WTC11 (cell line): ENCODE measurements at regions not wholly inside any gene's neighbourhood (a gene's known extent, or its start where the extent isn't known, plus 50 kb on each side); places are given as distances from the start of the nearest gene placed in this dataset.

Experiments used
- ATAC-seq: fragments of 200-7000 bp; cut with Tn5 transposase; 2 replicates; pipeline ENCODE4 v1.10.0; 2021; ENCODE audit warnings: mild to moderate bottlenecking, moderate library complexity
- CTCF ChIA-PET: fragments of 300-600 bp; sonication (Branson Sonifier 250); formaldehyde crosslinking; loops from one replicate; lab custom pipeline; 2021; ENCODE audit warnings: antibody characterized with exemption; lab: Charles Lee
- POLR2A ChIA-PET: fragments of 350-600 bp; sonication (Branson Sonifier 250); formaldehyde crosslinking; loops from one replicate; lab custom pipeline; 2021; ENCODE audit warnings: antibody characterized with exemption; lab: Charles Lee
- DNase-seq: peaks from one replicate; pipeline ENCODE4 v3.0.0; 2021; ENCODE audit warnings: low spot score
- H3K27ac Mint-ChIP-seq: 2 replicates; pipeline ENCODE4 v1.8.0; 2021; ENCODE audit warnings: mixed read lengths
- H3K27me3 Mint-ChIP-seq: 2 replicates; pipeline ENCODE4 v1.8.0; 2021; ENCODE audit warnings: low read depth, mild to moderate bottlenecking, moderate library complexity, mixed read lengths
- H3K36me3 Mint-ChIP-seq: 2 replicates; pipeline ENCODE4 v1.8.0; 2021; ENCODE audit warnings: mixed read lengths
- H3K4me1 Mint-ChIP-seq: 2 replicates; pipeline ENCODE4 v1.8.0; 2022; ENCODE audit warnings: mixed read lengths
- H3K4me3 Mint-ChIP-seq: 2 replicates; pipeline ENCODE4 v1.8.0; 2021; ENCODE audit warnings: mild to moderate bottlenecking, moderate library complexity, mixed read lengths
- H3K9me3 Mint-ChIP-seq: 2 replicates; pipeline ENCODE4 v1.8.0; 2021; ENCODE audit warnings: mixed read lengths
- CREB1 ChIP-seq: sonication (generic); formaldehyde crosslinking; IDR thresholded peaks from 2 replicates; pipeline ENCODE4 v1.8.0; 2023; ENCODE audit warnings: mild to moderate bottlenecking, missing genetic modification reagents
- CREM ChIP-seq: sonication (generic); formaldehyde crosslinking; IDR thresholded peaks from 2 replicates; pipeline ENCODE4 v1.8.1; 2022; ENCODE audit warnings: mild to moderate bottlenecking, missing genetic modification reagents, moderate library complexity
- E2F1 ChIP-seq: sonication (generic); formaldehyde crosslinking; IDR thresholded peaks from 2 replicates; pipeline ENCODE4 v1.8.0; 2022; ENCODE audit warnings: mild to moderate bottlenecking, missing genetic modification reagents
- ERG ChIP-seq: fragments of 250-450 bp; sonication (Bioruptor Pico); IDR thresholded peaks from 2 replicates; pipeline ENCODE4 v1.8.0; 2021; ENCODE audit warnings: mild to moderate bottlenecking
- ETV6 ChIP-seq: sonication (generic); formaldehyde crosslinking; IDR thresholded peaks from 2 replicates; pipeline ENCODE4 v1.8.1; 2022; ENCODE audit warnings: mild to moderate bottlenecking, missing genetic modification reagents
- FOXP1 ChIP-seq: sonication (generic); formaldehyde crosslinking; IDR thresholded peaks from 2 replicates; pipeline ENCODE4 v1.8.0; 2022; ENCODE audit warnings: missing genetic modification reagents, mild to moderate bottlenecking, moderate library complexity, borderline replicate concordance
- HMGA2 ChIP-seq: fragments of 250-450 bp; sonication (Bioruptor Pico); IDR thresholded peaks from 2 replicates; pipeline ENCODE4 v1.4.0; 2021; ENCODE audit warnings: mild to moderate bottlenecking, moderate library complexity
- IRF2 ChIP-seq: sonication (generic); formaldehyde crosslinking; IDR thresholded peaks from 2 replicates; pipeline ENCODE4 v1.8.0; 2022; ENCODE audit warnings: low read depth, missing genetic modification reagents, borderline replicate concordance
- JUN ChIP-seq: sonication (generic); formaldehyde crosslinking; IDR thresholded peaks from 2 replicates; pipeline ENCODE4 v1.8.0; 2023; ENCODE audit warnings: mild to moderate bottlenecking, missing genetic modification reagents
- MAX ChIP-seq: sonication (generic); formaldehyde crosslinking; IDR thresholded peaks from 2 replicates; pipeline ENCODE4 v1.8.0; 2022; ENCODE audit warnings: mild to moderate bottlenecking, missing genetic modification reagents
- RELA ChIP-seq: sonication (generic); formaldehyde crosslinking; IDR thresholded peaks from 2 replicates; pipeline ENCODE4 v1.8.1; 2022; ENCODE audit warnings: missing genetic modification reagents, mild to moderate bottlenecking, borderline replicate concordance
- SMAD4 ChIP-seq: sonication (generic); formaldehyde crosslinking; IDR thresholded peaks from 2 replicates; pipeline ENCODE4 v1.8.0; 2022; ENCODE audit warnings: mild to moderate bottlenecking, missing genetic modification reagents
- SOX15 ChIP-seq: fragments of 250-450 bp; sonication (Bioruptor Pico); IDR thresholded peaks from 2 replicates; pipeline ENCODE4 v1.9.0; 2021; ENCODE audit warnings: mild to moderate bottlenecking
- STAT6 ChIP-seq: sonication (generic); formaldehyde crosslinking; conservative IDR thresholded peaks from 2 replicates; pipeline ENCODE4 v1.8.1; 2023; ENCODE audit warnings: mild to moderate bottlenecking, low read depth, missing genetic modification reagents, moderate library complexity
- ZMAT4 ChIP-seq: fragments of 250-450 bp; sonication (Bioruptor Pico); IDR thresholded peaks from 2 replicates; pipeline ENCODE4 v1.9.0; 2021; ENCODE audit warnings: mild to moderate bottlenecking
- ZNF121 ChIP-seq: sonication (generic); formaldehyde crosslinking; IDR thresholded peaks from 2 replicates; pipeline ENCODE4 v1.8.0; 2023; ENCODE audit warnings: missing genetic modification reagents
- ZNF138 ChIP-seq: sonication (generic); formaldehyde crosslinking; conservative IDR thresholded peaks from 2 replicates; pipeline ENCODE4 v1.8.1; 2022; ENCODE audit warnings: mild to moderate bottlenecking, moderate library complexity, missing genetic modification reagents
- ZNF416 ChIP-seq: fragments of 250-450 bp; sonication (Bioruptor Pico); IDR thresholded peaks from 2 replicates; pipeline ENCODE4 v1.9.0; 2021; ENCODE audit warnings: mild to moderate bottlenecking, inconsistent platforms
- ZSCAN18 ChIP-seq: fragments of 250-450 bp; sonication (Bioruptor Pico); IDR thresholded peaks from 2 replicates; pipeline ENCODE4 v2.1.2; 2022; ENCODE audit warnings: mild to moderate bottlenecking, moderate library complexity

- DNase-seq = no peak
- Mint-ChIP-seq H3K36me3 (peaks cover 9% of the 10 kb centered on the region), H3K4me3 (no peak overlapping the region), H3K27ac (no peak overlapping the region), H3K27me3 (no peaks in the 10 kb centered on the region), H3K9me3 (peaks cover 24% of the 10 kb centered on the region)
- ChIA-PET POLR2A (no interaction called here), CTCF (no interaction called here)
- ATAC-seq = no peak
- TF ChIP-seq ZNF121 (no peak), FOXP1 (no peak), CREB1 (CRISPR knock-in tag) (no peak), RELA (no peak), ZNF416 (no peak), JUN (CRISPR knock-in tag) (no peak), E2F1 (CRISPR knock-in tag) (no peak), IRF2 (CRISPR knock-in tag) (no peak)
- TF ChIP-seq, all 79 proteins: peak for 0
- peaks cover 6% of the 10 kb centered on the region for H3K4me1 Mint-ChIP-seq
Measured at GRCh38 chr1:235004840-235005391, 123.7 kb downstream of the TOMM20 start.

- ChIA-PET CTCF (no interaction called here), POLR2A (no interaction called here)
- DNase-seq (no peak), ATAC-seq (no peak)
- Mint-ChIP-seq H3K27me3 (no peaks in the 10 kb centered on the region), H3K27ac (no peak overlapping the region), H3K36me3 (peaks cover 9% of the 10 kb centered on the region), H3K4me1 (0 out of 2 replicates have a peak, but pooled peaks cover 3% of the 10 kb centered on the region), H3K9me3 (peaks cover 24% of the 10 kb centered on the region), H3K4me3 (no peak overlapping the region)
- TF ChIP-seq HMGA2 (CRISPR knock-in tag) (no peak), CREM (CRISPR knock-in tag) (no peak), ZNF138 (no peak), RELA (no peak), SMAD4 (CRISPR knock-in tag) (no peak), ZMAT4 (CRISPR knock-in tag) (no peak), MAX (no peak), ERG (no peak)
Measured at GRCh38 chr1:235004276-235004675, 124.4 kb downstream of the TOMM20 start.

- ATAC-seq = no peak
- Mint-ChIP-seq H3K27ac (no peak overlapping the region), H3K4me3 (no peak overlapping the region)
Measured at GRCh38 chr1:235002706-235003300, 125.8 kb downstream of the TOMM20 start.

More at GRCh38 chr1:235002706-235003300, 125.8 kb downstream of the TOMM20 start:
- POLR2A ChIA-PET = no interaction called here
- Mint-ChIP-seq H3K9me3 (peaks cover 15% of the 10 kb centered on the region), H3K36me3 (peaks cover under 1% of the 10 kb centered on the region), H3K4me1 (peaks cover 13% of the 10 kb centered on the region), H3K27me3 (no peaks in the 10 kb centered on the region)
- no peak for DNase-seq
- CTCF ChIA-PET = no interaction called here
- TF ChIP-seq ZSCAN18 (CRISPR knock-in tag) (no peak), SOX15 (CRISPR knock-in tag) (no peak), CREM (CRISPR knock-in tag) (no peak), ETV6 (CRISPR knock-in tag) (no peak), STAT6 (CRISPR knock-in tag) (no peak)
